ENCODE measurements at regions not wholly inside any gene's neighbourhood (a gene's known extent, or its start where the extent isn't known, plus 50 kb on each side); places are given as distances from the start of the nearest gene placed in this dataset.

GRCh38 chr13:90084684-90085290 is 1262.7 kb upstream of the MIR17HG start:
- TF ChIP-seq POLR2A (IDR thresholded peaks at IDR 0.05) (no peak), CTCF (IDR thresholded peaks at IDR 0.05) (no peak)

All from esophagus squamous epithelium (tissue), 4 donors.